B cell (primary cell): ENCODE measurements at regions not wholly inside any gene's neighbourhood (a gene's known extent, or its start where the extent isn't known, plus 50 kb on each side); places are given as distances from the start of the nearest gene placed in this dataset.

Source experiments
- EZH2 ChIP-seq: IDR thresholded peaks from 2 replicates; pipeline ENCODE4 v1.6.1; 2012; ENCODE audit warnings: borderline replicate concordance, low read depth, mild to moderate bottlenecking, moderate library complexity, low read length; ENCODE audit not compliant: insufficient read depth, poor library complexity, severe bottlenecking
- TF ChIP-seq, protein P1 (sequence below): fragments of 200-600 bp; IDR thresholded peaks from one replicate; pipeline ENCODE4 v1.8.0; 2022; ENCODE audit warnings: antibody characterized with exemption, mild to moderate bottlenecking

- TF ChIP-seq, protein P1, sequence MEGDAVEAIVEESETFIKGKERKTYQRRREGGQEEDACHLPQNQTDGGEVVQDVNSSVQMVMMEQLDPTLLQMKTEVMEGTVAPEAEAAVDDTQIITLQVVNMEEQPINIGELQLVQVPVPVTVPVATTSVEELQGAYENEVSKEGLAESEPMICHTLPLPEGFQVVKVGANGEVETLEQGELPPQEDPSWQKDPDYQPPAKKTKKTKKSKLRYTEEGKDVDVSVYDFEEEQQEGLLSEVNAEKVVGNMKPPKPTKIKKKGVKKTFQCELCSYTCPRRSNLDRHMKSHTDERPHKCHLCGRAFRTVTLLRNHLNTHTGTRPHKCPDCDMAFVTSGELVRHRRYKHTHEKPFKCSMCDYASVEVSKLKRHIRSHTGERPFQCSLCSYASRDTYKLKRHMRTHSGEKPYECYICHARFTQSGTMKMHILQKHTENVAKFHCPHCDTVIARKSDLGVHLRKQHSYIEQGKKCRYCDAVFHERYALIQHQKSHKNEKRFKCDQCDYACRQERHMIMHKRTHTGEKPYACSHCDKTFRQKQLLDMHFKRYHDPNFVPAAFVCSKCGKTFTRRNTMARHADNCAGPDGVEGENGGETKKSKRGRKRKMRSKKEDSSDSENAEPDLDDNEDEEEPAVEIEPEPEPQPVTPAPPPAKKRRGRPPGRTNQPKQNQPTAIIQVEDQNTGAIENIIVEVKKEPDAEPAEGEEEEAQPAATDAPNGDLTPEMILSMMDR = no peak
- no peak for TF ChIP-seq EZH2
These were observed 81.7 kb upstream of the TJP1 start for GRCh38 chr15:29903785-29904464.
